SK-N-MC (cell line): ENCODE measurements at regions not wholly inside any gene's neighbourhood (a gene's known extent, or its start where the extent isn't known, plus 50 kb on each side); places are given as distances from the start of the nearest gene placed in this dataset.

Experiments used
- EZH2 ChIP-seq: fragments of 200-600 bp; sonication (generic); IDR thresholded peaks from one replicate; pipeline ENCODE4 v1.6.1; 2017; ENCODE audit warnings: antibody characterized with exemption
- FOXP2 ChIP-seq: optimal IDR thresholded peaks from 2 replicates; pipeline ENCODE3; 2011; ENCODE audit warnings: mild to moderate bottlenecking, moderate library complexity; ENCODE audit not compliant: insufficient read depth; ENCODE audit errors: extremely low read length, control extremely low read depth
- POLR2AphosphoS5 ChIP-seq: IDR thresholded peaks from 2 replicates; pipeline ENCODE4 v1.6.1; 2012; ENCODE audit warnings: mild to moderate bottlenecking, low read depth, low read length, borderline replicate concordance

- TF ChIP-seq POLR2AphosphoS5 = no peak
- no peak for TF ChIP-seq EZH2
- no peak for TF ChIP-seq FOXP2
These were observed 632.7 kb upstream of the ID2 start for GRCh38 chr2:8049176-8049575.
